ENCODE measurements at regions not wholly inside any gene's neighbourhood (a gene's known extent, or its start where the extent isn't known, plus 50 kb on each side); places are given as distances from the start of the nearest gene placed in this dataset.

- no peaks in the 10 kb centered on the region for H4K20me1 ChIP-seq (ENCODE audit: insufficient read depth, low read length)
- intact Hi-C loops (cut with micrococcal nuclease; ENCODE audit: unreplicated experiment) = no loop called here
- no peaks in the 10 kb centered on the region for H3K36me3 ChIP-seq (ENCODE audit: insufficient read depth, low read length)
- no peaks in the 10 kb centered on the region for H3K79me2 ChIP-seq (ENCODE audit: insufficient read depth, low read depth, low read length)
- H3K27ac ChIP-seq (ENCODE audit: low read depth, low read length, poor library complexity, severe bottlenecking) = no peak overlapping the region
- BruUV-seq (replicated peaks) = no TSS peak
- peaks cover 28% of the 10 kb centered on the region for H3K4me1 ChIP-seq (ENCODE audit: insufficient read depth, low read length, poor library complexity, severe bottlenecking)
- no peak for TF ChIP-seq CTCF (conservative IDR thresholded peaks at IDR 0.05; ENCODE audit: low read length)
- TF ChIP-seq EZH2phosphoT487 (IDR thresholded peaks at IDR 0.05; ENCODE audit: borderline replicate concordance, low read depth, low read length) = no peak
- CTCF ChIA-PET (ENCODE audit: unreplicated experiment) = no interaction called here
- no peaks in the 10 kb centered on the region for H3K9me2 ChIP-seq (ENCODE audit: insufficient read depth, low read length)
- no peaks in the 10 kb centered on the region for H3K9me3 ChIP-seq (ENCODE audit: low read length)
- POLR2A ChIA-PET = interaction anchor here (0.8 kb wide), 1 partner anchor 145 kb away, joined by 3 read pairs; no protein-coding TSS in a partner anchor
- no peak overlapping the region for H2AFZ ChIP-seq (ENCODE audit: low read length)
- H3K4me3 ChIP-seq (ENCODE audit: low read depth, low read length, poor library complexity, severe bottlenecking) = no peak overlapping the region
- no peak overlapping the region for H3K4me2 ChIP-seq (ENCODE audit: low read length)
- no peak for DNase-seq (ENCODE audit: low spot score)
These were observed 210.7 kb downstream of the ARL4C start for GRCh38 chr2:234286118-234286598.

- no peaks in the 10 kb centered on the region for H3K79me2 ChIP-seq (ENCODE audit: insufficient read depth, low read depth, low read length)
- POLR2A ChIA-PET = interaction anchor here (0.6 to 0.8 kb wide), 3 partner anchors 144 to 262 kb away, joined by 3 to 5 read pairs (median 3); partner anchors contain the start of gene ARL4C
These were observed 211.3 kb downstream of the ARL4C start for GRCh38 chr2:234285541-234285940.

More at GRCh38 chr2:234285541-234285940, 211.3 kb downstream of the ARL4C start:
- H3K27ac ChIP-seq (ENCODE audit: low read depth, low read length, poor library complexity, severe bottlenecking) = no peak overlapping the region
- BruUV-seq (replicated peaks) = no TSS peak
- H3K9me3 ChIP-seq (ENCODE audit: low read length) = no peaks in the 10 kb centered on the region
- H4K20me1 ChIP-seq (ENCODE audit: insufficient read depth, low read length) = no peaks in the 10 kb centered on the region
- peaks cover 21% of the 10 kb centered on the region for H3K4me1 ChIP-seq (ENCODE audit: insufficient read depth, low read length, poor library complexity, severe bottlenecking)
- H3K4me3 ChIP-seq (ENCODE audit: low read depth, low read length, poor library complexity, severe bottlenecking) = no peak overlapping the region
- no peaks in the 10 kb centered on the region for H3K9me2 ChIP-seq (ENCODE audit: insufficient read depth, low read length)
- intact Hi-C loops (cut with micrococcal nuclease; ENCODE audit: unreplicated experiment) = no loop called here
- no peak for DNase-seq (ENCODE audit: low spot score)
- H2AFZ ChIP-seq (ENCODE audit: low read length) = no peak overlapping the region
- CTCF ChIA-PET (ENCODE audit: unreplicated experiment) = no interaction called here
- H3K36me3 ChIP-seq (ENCODE audit: insufficient read depth, low read length) = no peaks in the 10 kb centered on the region
- TF ChIP-seq EZH2phosphoT487 (IDR thresholded peaks at IDR 0.05; ENCODE audit: borderline replicate concordance, low read depth, low read length) = no peak
- no peak for TF ChIP-seq CTCF (conservative IDR thresholded peaks at IDR 0.05; ENCODE audit: low read length)
- no peak overlapping the region for H3K4me2 ChIP-seq (ENCODE audit: low read length)
